ENCODE measurements at regions not wholly inside any gene's neighbourhood (a gene's known extent, or its start where the extent isn't known, plus 50 kb on each side); places are given as distances from the start of the nearest gene placed in this dataset.

DNA sequence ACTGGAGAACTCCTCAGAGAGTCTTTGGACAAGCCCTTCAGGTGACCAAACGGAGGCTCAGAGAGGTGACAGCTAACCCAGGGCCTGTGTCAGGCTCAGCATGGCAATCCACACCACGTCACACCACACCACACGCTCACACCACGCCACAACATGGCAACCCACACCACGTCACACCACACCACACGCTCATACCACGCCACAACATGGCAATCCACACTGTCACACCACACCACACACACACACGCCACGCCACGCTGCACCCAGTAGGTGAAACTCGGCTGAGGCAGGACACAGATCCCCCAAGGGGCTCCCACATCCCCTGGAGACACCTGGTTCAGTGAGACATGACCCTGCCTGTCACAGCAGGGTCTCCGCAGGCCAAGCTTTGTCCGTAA, 107.3 kb downstream of the PDGFA start:
- H3K27ac ChIP-seq, result no peak overlapping the region
- H4K20me1 ChIP-seq, result no peaks in the 10 kb centered on the region
- peak overlapping the region; percentile 82 for H3K4me2 ChIP-seq
- peaks cover 8% of the 10 kb centered on the region for H3K9me3 ChIP-seq
- H3K27me3 ChIP-seq, result no peaks in the 10 kb centered on the region
- H3K36me3 ChIP-seq, result no peaks in the 10 kb centered on the region
- H3K4me3 ChIP-seq, result no peak overlapping the region
- no peak for TF ChIP-seq Cebpa-rat (IDR thresholded peaks at IDR 0.05)
- peaks cover 57% of the 10 kb centered on the region for H3K4me1 ChIP-seq
- H3K9ac ChIP-seq, result no peak overlapping the region

DNA sequence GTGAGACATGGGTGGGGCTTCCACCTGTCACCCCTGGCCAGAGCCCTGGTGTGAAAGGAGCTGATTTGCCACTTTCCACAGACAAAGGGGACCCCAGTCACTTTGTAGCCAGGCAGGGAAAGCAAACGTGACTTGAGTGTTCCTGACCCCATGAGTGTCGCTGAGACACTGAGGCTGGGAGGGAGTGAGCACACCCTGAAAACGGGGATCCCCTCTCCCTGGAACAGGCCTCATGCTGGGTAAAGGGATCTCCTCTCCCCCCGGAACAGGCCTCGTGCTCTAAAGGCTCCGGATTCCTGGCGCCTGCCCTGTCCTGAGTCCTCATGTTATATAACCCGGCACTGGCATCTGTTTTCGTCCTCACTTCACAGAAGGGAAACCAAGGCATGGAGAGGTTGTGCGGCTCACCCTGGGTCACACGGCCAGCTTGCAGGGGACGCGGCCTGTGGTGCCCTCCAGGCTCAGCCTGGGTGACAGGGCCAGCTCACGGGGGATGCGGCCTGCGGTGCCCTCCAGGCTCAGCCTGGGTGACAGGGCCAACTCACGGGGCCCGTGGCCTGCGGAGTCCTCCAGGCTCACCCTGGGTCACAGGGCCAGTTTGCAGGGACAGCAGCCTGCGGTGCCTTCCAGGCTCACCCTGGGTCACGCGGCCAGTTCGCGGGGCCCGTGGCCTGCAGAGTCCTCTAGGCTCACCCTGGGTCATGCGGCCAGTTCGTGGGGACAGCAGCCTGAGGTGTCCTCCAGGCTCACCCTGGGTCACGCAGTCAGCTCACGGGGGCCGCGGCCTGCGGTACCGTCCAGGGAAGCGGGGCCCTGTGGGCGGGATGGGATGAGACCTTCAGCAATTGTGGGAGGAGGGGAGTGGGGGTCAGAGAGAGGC, 104.7 kb downstream of the PDGFA start:
- TF ChIP-seq Cebpa-rat (IDR thresholded peaks at IDR 0.05), result no peak
- H3K27ac ChIP-seq, result no peak overlapping the region
- peaks cover 26% of the 10 kb centered on the region for H3K9me3 ChIP-seq

DNA sequence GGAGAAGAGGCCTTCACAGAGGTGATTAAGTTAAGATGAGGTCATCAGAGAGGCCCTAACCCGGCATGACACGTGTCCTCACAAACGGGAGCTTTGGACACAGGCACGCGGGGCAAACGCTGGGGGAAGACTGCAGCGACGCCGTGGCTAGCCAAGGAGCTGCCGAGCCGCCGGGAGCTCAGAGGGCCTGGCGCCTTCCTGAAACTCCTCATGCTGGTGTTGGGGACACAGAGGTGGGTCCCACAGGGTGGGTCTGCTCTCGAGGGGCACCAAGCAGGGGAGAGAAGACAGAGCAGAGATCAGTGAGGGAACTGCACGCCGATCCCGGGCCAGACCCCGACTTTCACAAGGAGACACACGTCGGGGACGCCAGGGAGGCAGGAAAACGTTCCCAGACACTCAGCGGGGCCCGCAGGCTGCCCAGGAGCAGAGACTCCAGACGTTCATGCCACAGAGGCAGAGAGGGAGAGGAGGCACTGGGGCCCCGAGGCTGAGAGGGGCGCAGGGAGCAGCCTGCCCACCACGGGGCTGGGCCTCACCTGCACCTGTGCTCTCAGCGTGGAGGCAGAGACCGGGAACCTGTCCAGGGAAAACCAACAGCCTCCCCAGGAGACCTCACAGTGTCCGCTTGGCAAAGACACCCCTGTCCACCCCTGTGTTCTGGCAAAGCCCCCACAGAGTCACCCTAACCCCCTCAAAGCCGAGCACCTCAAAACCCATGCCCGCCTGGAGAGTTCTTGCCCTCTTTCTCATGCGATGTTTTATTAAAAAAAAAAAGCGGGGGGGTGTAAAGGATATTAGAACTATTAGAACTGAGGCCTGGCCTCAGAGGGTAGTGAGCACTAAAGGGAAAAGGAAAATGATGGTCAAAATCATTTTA, 103.8 kb downstream of the PDGFA start:
- Histone ChIP-seq H3K4me3 (no peak overlapping the region), H3K27ac (no peak overlapping the region), H3K27me3 (no peaks in the 10 kb centered on the region), H3K9ac (no peak overlapping the region), H3K36me3 (no peaks in the 10 kb centered on the region), H3K4me1 (peaks cover 21% of the 10 kb centered on the region), H3K4me2 (no peak overlapping the region), H4K20me1 (no peaks in the 10 kb centered on the region), H3K9me3 (peaks cover 26% of the 10 kb centered on the region)
- TF ChIP-seq Cebpa-rat (IDR thresholded peaks at IDR 0.05), result no peak

More for the DNA sequence above, 104.7 kb downstream of the PDGFA start:
- Histone ChIP-seq H3K9ac (no peak overlapping the region), H3K4me3 (no peak overlapping the region), H4K20me1 (no peaks in the 10 kb centered on the region), H3K36me3 (no peaks in the 10 kb centered on the region), H3K27me3 (no peaks in the 10 kb centered on the region), H3K4me1 (peaks cover 31% of the 10 kb centered on the region), H3K4me2 (no peak overlapping the region)

DNA sequence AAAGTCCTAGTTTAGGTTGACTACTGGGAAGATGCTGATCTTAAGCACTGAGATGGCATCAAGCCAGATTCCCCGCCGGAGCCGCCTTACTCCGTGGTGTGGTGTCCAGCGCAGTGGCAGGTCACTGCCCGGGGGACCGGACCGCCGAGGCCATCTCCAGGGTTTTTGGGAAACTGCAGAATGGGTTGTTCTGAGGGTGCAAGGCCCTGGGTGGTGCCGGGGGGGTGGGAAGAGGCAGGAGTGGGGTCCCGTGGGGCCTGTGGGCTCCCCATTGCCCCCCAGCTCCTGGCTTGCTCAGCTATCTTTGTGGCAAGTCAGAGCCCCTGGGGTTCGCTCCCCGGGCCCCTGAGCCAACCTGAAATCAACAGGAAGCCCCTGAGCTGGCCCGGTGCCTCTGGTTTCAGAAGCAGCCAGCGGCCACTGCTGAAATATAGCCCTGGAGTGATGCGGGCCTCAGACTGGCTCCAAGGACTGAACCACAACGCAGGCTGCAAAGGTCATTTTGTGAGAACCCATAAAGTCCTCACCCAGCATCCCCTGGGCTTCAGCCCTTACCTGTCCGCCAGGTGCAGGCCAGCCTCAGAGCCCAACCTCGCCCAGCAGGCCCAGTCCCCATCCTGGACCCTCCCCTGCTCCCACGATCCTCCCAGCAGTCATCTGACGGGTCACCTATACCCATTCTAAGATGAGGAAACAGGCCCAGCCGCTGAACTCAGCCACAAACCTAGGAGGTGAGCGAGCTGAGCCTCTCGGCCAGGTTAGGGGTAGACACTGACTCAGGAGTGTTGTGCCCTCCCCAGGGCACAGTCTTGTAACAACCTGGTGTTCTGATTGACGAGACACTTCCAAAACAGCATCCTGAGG, 102.7 kb downstream of the PDGFA start:
- Histone ChIP-seq H3K27me3 (no peaks in the 10 kb centered on the region), H3K4me1 (peaks cover 14% of the 10 kb centered on the region), H3K9ac (no peak overlapping the region), H3K36me3 (no peaks in the 10 kb centered on the region), H3K27ac (no peak overlapping the region), H3K4me2 (no peak overlapping the region), H3K9me3 (peaks cover 26% of the 10 kb centered on the region), H3K4me3 (no peak overlapping the region), H4K20me1 (no peaks in the 10 kb centered on the region)
- no peak for TF ChIP-seq Cebpa-rat (IDR thresholded peaks at IDR 0.05)

DNA sequence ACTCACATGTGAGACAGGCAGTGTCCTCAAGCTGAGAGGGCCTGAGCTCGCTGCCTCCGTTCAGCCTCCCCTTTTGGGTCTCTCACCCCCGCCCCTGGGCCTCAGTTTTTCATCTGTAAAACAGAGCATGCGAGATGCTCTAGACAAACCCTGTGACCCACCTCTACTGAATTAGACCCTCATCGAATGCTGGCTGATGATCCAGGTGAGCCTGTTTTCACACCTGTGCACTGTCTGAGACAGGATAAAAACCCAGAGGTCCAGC, 102.1 kb downstream of the PDGFA start:
- Histone ChIP-seq H4K20me1 (no peaks in the 10 kb centered on the region), H3K9ac (no peak overlapping the region), H3K27ac (no peak overlapping the region), H3K4me1 (peaks cover 9% of the 10 kb centered on the region), H3K4me2 (no peak overlapping the region), H3K27me3 (no peaks in the 10 kb centered on the region), H3K9me3 (peaks cover 26% of the 10 kb centered on the region), H3K4me3 (no peak overlapping the region), H3K36me3 (no peaks in the 10 kb centered on the region)
- no peak for TF ChIP-seq Cebpa-rat (IDR thresholded peaks at IDR 0.05)

DNA sequence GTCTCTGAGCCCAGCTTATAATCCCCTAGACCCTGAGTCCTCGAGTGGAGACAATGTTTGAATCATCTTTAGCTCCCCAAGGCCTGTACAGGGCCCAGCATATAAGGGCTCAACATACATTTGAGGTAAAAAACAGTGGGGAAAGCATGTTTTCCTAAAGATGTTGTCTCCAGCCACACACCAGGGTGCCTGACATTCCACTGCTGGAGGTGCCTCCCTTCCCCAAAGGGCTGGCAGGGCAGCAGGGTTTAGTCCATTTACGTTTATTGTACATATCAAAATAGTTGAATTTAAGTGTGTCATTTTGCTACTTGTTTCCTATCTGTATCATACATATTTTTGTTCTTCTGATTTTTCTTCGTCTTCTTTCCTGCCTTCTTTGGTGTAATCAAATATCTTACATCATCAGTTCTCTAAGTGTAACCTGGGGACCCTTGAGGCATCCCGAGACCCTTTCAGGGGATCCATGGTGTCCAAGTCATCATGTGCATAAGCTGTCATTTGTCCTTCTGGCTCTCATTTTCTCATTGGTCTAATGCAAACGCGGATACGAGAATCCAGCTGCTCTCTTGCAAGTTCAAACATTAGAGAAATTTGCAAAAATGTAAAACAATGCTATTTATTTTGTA, 101.6 kb downstream of the PDGFA start:
- H3K36me3 ChIP-seq, result no peaks in the 10 kb centered on the region
- no peak overlapping the region for H3K4me2 ChIP-seq
- H3K4me3 ChIP-seq, result no peak overlapping the region
- TF ChIP-seq Cebpa-rat (IDR thresholded peaks at IDR 0.05), result no peak
- H3K4me1 ChIP-seq, result peaks cover 10% of the 10 kb centered on the region
- no peak overlapping the region for H3K9ac ChIP-seq
- H4K20me1 ChIP-seq, result no peaks in the 10 kb centered on the region
- H3K9me3 ChIP-seq, result peaks cover 26% of the 10 kb centered on the region
- H3K27ac ChIP-seq, result no peak overlapping the region
- no peaks in the 10 kb centered on the region for H3K27me3 ChIP-seq

DNA sequence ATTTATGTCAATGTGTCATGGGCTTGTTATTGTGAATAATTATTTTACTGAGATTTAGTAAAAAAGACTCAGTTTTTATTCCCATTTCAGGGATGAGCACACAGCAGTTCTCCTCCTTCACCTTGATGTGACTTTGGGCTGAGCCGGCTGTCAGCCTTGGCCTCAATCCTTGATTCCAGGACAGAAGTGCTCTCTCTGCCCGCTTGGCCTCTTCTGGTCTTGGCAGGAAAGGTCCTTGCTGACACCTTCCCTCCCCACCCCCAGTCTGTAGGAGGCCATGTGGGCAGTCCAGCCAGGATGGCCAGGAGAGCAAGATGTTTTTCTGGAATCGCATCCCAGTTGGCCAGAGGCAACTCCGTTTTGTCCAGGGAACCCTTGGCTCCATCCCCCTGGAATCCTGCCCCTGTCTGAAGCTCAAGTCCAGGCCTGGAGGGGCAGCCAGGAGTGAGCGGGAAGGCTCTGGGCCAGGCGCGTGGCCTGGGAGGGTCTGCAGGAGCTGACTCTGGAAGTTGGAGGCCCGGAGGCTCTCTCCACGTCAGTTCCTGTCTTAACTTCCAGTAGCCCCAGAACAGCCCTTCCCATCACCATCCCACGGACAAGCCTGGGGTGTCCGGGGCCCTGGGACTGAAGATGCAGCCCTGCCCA, 100.9 kb downstream of the PDGFA start:
- no peak overlapping the region for H3K4me2 ChIP-seq
- H3K4me3 ChIP-seq, result no peak overlapping the region
- no peaks in the 10 kb centered on the region for H3K27me3 ChIP-seq
- H3K9me3 ChIP-seq, result peaks cover 26% of the 10 kb centered on the region
- H3K36me3 ChIP-seq, result no peaks in the 10 kb centered on the region
- H3K4me1 ChIP-seq, result peaks cover 12% of the 10 kb centered on the region
- no peaks in the 10 kb centered on the region for H4K20me1 ChIP-seq
- H3K27ac ChIP-seq, result no peak overlapping the region
- TF ChIP-seq Cebpa-rat (IDR thresholded peaks at IDR 0.05), result no peak
- no peak overlapping the region for H3K9ac ChIP-seq

DNA sequence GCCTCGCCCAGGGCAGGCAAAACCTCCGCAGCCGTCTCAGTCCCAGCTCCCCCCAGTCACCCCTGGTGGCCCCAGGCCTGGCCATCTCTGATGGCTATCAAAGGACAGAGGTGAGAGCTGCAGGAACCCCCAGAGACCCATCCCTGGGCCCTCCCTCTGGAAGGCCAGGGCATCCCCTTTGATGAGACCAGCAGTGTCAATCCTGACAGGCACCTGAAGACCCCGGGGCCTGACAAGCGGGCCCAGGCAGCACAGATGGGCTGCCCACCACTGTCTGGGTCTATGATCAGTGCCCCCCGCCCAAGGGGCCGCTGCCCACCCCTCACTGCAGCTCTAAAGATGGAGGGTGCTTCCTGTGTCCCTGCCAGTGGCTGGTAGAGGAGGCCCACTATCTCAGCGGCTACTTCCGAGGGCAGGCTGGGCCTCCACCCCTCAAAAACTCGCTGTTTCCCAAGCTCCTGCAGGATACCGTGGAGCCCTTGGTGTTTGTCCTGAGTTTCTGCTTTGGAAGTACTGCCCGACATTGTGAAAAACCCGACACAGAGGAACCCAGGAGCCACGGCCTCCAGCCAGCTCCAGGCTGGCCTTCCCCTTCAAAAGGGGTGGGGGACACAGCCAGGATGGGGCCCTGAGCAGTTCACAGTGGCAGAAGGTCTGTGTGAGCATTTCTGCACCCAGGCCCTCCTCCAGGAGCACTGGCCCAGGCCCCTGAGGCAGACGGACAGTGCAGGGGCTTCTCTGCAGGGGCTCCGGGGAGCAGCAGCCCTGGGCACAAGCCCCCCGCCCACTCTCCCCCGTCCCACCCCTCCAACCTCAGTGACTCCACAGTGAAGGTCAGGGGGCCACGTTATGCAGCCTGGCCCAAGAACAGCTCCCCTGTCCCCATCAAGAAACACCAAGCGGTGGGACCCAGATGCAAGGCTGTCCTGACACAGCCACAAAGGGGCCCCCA, 99.2 kb downstream of the PDGFA start:
- no peak for TF ChIP-seq Cebpa-rat (IDR thresholded peaks at IDR 0.05)
- Histone ChIP-seq H4K20me1 (no peaks in the 10 kb centered on the region), H3K4me2 (no peak overlapping the region), H3K36me3 (no peaks in the 10 kb centered on the region), H3K27me3 (no peaks in the 10 kb centered on the region), H3K4me3 (no peak overlapping the region), H3K9ac (no peak overlapping the region), H3K27ac (no peak overlapping the region), H3K4me1 (peaks cover 28% of the 10 kb centered on the region), H3K9me3 (peaks cover 26% of the 10 kb centered on the region)
